Osteoblast (primary cell): ENCODE measurements at regions not wholly inside any gene's neighbourhood (a gene's known extent, or its start where the extent isn't known, plus 50 kb on each side); places are given as distances from the start of the nearest gene placed in this dataset.

Experiments
- DNase-seq: peaks from one replicate; pipeline ENCODE4 v3.0.0; 2011; ENCODE audit warnings: low spot score, mixed read lengths; ENCODE audit not compliant: insufficient read length; ENCODE audit errors: missing footprints
- H2AFZ ChIP-seq: 2 replicates; pipeline ENCODE4 v1.6.0; 2011; ENCODE audit warnings: mild to moderate bottlenecking, low read length
- H3K27ac ChIP-seq: 2 replicates; pipeline ENCODE4 v1.5.1; 2011; ENCODE audit warnings: mild to moderate bottlenecking, low read depth, low read length, moderate library complexity
- H3K27me3 ChIP-seq: 2 replicates; pipeline ENCODE4 v1.6.0; 2012; ENCODE audit warnings: mild to moderate bottlenecking, control low read depth, inconsistent platforms, low read length, moderate library complexity; ENCODE audit not compliant: insufficient read depth
- H3K36me3 ChIP-seq: 2 replicates; pipeline ENCODE4 v1.5.1; 2011; ENCODE audit warnings: mild to moderate bottlenecking, low read length, control low read depth, moderate library complexity; ENCODE audit not compliant: insufficient read depth
- H3K4me1 ChIP-seq: 2 replicates; pipeline ENCODE4 v1.5.1; 2011; ENCODE audit warnings: mild to moderate bottlenecking, low read length, control low read depth, moderate library complexity; ENCODE audit not compliant: insufficient read depth
- H3K4me2 ChIP-seq: 2 replicates; pipeline ENCODE4 v1.6.0; 2011; ENCODE audit warnings: mild to moderate bottlenecking, low read length; ENCODE audit not compliant: insufficient read depth
- H3K4me3 ChIP-seq: fragments of 200-600 bp; sonication (generic); 3 replicates; pipeline ENCODE4 v1.5.1; 2012; ENCODE audit warnings: mild to moderate bottlenecking, low read length, inconsistent platforms; ENCODE audit not compliant: insufficient read depth
- H3K79me2 ChIP-seq: 2 replicates; pipeline ENCODE4 v1.6.0; 2012; ENCODE audit warnings: mild to moderate bottlenecking, low read length, control low read depth, inconsistent platforms; ENCODE audit not compliant: insufficient read depth
- H3K9me3 ChIP-seq: 2 replicates; pipeline ENCODE4 v1.5.1; 2011; ENCODE audit warnings: low read depth, low read length, control low read depth
- H4K20me1 ChIP-seq: 2 replicates; pipeline ENCODE4 v1.6.0; 2012; ENCODE audit warnings: mild to moderate bottlenecking, low read length, control low read depth; ENCODE audit not compliant: insufficient read depth
- TF ChIP-seq, protein P1 (sequence below): IDR thresholded peaks from 2 replicates; pipeline ENCODE4 v1.5.1; 2011; ENCODE audit warnings: mild to moderate bottlenecking, low read depth, low read length, moderate library complexity; ENCODE audit errors: extremely low read depth

DNA sequence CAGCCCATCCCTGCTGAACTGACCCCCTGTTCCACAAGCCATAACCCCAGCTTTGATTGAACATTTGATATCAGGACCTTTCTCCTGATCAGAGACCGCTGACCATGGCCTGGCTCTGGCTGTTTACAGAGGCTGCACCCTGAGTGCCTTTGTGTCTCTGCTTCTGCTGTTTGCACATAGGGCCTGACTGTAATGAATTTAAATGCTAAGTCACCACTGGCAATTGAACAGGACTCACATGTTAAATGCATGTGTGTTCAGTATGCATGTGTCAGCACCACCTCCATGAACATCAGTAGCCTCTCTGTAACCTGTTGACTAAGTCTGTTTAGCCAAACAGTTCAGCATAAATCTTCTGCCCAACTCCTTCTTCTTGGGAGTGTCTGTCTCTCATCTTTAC lies 690.3 kb downstream of the TMEM121 start:
- DNase-seq, result no peak
- Histone ChIP-seq H3K4me1 (no peaks in the 10 kb centered on the region), H3K79me2 (no peaks in the 10 kb centered on the region), H3K27ac (no peak overlapping the region), H4K20me1 (no peaks in the 10 kb centered on the region), H2AFZ (no peak overlapping the region), H3K9me3 (no peaks in the 10 kb centered on the region), H3K27me3 (no peaks in the 10 kb centered on the region), H3K4me2 (no peak overlapping the region), H3K36me3 (no peaks in the 10 kb centered on the region), H3K4me3 (no peak overlapping the region)
- TF ChIP-seq, protein P1, sequence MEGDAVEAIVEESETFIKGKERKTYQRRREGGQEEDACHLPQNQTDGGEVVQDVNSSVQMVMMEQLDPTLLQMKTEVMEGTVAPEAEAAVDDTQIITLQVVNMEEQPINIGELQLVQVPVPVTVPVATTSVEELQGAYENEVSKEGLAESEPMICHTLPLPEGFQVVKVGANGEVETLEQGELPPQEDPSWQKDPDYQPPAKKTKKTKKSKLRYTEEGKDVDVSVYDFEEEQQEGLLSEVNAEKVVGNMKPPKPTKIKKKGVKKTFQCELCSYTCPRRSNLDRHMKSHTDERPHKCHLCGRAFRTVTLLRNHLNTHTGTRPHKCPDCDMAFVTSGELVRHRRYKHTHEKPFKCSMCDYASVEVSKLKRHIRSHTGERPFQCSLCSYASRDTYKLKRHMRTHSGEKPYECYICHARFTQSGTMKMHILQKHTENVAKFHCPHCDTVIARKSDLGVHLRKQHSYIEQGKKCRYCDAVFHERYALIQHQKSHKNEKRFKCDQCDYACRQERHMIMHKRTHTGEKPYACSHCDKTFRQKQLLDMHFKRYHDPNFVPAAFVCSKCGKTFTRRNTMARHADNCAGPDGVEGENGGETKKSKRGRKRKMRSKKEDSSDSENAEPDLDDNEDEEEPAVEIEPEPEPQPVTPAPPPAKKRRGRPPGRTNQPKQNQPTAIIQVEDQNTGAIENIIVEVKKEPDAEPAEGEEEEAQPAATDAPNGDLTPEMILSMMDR, result no peak

DNA sequence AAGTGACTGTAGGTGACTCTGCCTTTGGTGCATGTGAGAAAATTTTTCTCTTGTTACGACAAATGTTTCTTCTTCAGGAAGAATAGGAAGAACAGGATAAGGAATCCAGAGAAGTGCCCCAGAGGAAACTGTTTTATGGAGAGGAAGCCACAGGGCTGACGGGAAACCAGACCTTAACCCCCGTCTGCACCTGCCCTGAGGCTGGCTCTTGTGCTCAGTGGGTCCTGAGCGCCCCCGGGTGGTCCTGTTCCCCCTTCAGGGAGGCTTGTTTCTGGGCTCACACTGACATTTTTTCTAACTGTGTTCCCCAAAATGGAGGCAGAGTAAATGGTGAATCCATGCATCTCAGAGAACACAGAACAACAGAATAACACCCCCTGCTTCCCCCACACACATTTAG lies 691.8 kb downstream of the TMEM121 start:
- no peak overlapping the region for H2AFZ ChIP-seq
- no peaks in the 10 kb centered on the region for H3K79me2 ChIP-seq
- no peaks in the 10 kb centered on the region for H3K4me1 ChIP-seq
- no peaks in the 10 kb centered on the region for H3K9me3 ChIP-seq
- H4K20me1 ChIP-seq, result no peaks in the 10 kb centered on the region
- no peak overlapping the region for H3K4me3 ChIP-seq
- DNase-seq, result no peak
- no peak overlapping the region for H3K4me2 ChIP-seq
- no peaks in the 10 kb centered on the region for H3K36me3 ChIP-seq
- TF ChIP-seq, protein P1, result no peak
- H3K27ac ChIP-seq, result no peak overlapping the region
- no peaks in the 10 kb centered on the region for H3K27me3 ChIP-seq

DNA sequence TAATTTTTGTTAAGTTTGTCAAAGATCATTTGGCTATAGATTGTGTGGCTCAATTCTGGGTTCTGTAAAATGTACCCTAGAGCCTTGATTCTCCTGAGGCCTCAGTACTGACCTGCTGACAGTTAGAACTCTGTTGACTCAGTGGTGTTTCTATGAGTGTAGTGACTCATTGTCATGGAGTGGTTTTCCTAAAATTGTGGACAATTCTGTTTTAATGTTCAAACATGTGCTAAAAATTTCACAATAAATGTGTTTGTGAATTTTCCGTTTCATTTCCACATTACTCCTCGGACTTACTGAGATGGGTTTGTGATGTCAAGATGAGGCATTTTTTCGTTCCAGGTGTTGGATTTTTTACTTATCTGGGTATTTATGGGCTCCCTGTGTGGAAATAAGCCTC lies 695.9 kb downstream of the TMEM121 start:
- H3K79me2 ChIP-seq, result no peaks in the 10 kb centered on the region
- no peaks in the 10 kb centered on the region for H3K36me3 ChIP-seq
- H3K27ac ChIP-seq, result no peak overlapping the region
- no peaks in the 10 kb centered on the region for H3K9me3 ChIP-seq
- H3K27me3 ChIP-seq, result no peaks in the 10 kb centered on the region
- H2AFZ ChIP-seq, result no peak overlapping the region
- H3K4me3 ChIP-seq, result no peak overlapping the region
- TF ChIP-seq, protein P1, result no peak
- no peak overlapping the region for H3K4me2 ChIP-seq
- no peak for DNase-seq
- no peaks in the 10 kb centered on the region for H4K20me1 ChIP-seq
- H3K4me1 ChIP-seq, result no peaks in the 10 kb centered on the region

DNA sequence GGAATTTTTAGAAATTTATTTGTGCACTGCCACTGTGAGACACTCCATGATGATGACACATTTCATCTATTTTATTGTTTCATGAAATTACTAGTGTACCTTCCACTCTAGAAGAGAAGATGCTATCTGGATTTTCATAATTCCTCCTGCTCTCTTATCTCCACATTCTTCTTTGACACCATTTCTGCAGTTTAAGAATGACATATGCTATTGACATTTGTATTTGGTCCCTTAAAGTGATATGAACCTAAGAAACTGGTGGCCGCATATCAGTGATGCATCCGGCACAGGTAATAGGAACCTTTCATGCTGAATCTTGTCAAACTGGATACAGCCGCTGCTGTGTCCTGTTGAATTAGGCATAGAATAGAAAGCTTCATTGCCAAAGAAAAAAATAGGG lies 696.3 kb downstream of the TMEM121 start:
- Histone ChIP-seq H3K79me2 (no peaks in the 10 kb centered on the region), H3K27me3 (no peaks in the 10 kb centered on the region), H3K36me3 (no peaks in the 10 kb centered on the region), H3K27ac (no peak overlapping the region), H4K20me1 (no peaks in the 10 kb centered on the region), H3K4me3 (no peak overlapping the region), H3K4me1 (no peaks in the 10 kb centered on the region), H3K4me2 (no peak overlapping the region), H2AFZ (no peak overlapping the region), H3K9me3 (no peaks in the 10 kb centered on the region)
- DNase-seq, result no peak
- TF ChIP-seq, protein P1, result no peak
